ENCODE measurements at regions not wholly inside any gene's neighbourhood (a gene's known extent, or its start where the extent isn't known, plus 50 kb on each side); places are given as distances from the start of the nearest gene placed in this dataset. TPM values are rescaled to one million over a fixed set of nuclear protein-coding genes. Genes with fewer than 3 reads are reported as not detected.
"Not testable (repeated sequence)": the region's sequence is repeated elsewhere in the genome, so short reads cannot be mapped to it uniquely, and the experiment has no call there.

DNA sequence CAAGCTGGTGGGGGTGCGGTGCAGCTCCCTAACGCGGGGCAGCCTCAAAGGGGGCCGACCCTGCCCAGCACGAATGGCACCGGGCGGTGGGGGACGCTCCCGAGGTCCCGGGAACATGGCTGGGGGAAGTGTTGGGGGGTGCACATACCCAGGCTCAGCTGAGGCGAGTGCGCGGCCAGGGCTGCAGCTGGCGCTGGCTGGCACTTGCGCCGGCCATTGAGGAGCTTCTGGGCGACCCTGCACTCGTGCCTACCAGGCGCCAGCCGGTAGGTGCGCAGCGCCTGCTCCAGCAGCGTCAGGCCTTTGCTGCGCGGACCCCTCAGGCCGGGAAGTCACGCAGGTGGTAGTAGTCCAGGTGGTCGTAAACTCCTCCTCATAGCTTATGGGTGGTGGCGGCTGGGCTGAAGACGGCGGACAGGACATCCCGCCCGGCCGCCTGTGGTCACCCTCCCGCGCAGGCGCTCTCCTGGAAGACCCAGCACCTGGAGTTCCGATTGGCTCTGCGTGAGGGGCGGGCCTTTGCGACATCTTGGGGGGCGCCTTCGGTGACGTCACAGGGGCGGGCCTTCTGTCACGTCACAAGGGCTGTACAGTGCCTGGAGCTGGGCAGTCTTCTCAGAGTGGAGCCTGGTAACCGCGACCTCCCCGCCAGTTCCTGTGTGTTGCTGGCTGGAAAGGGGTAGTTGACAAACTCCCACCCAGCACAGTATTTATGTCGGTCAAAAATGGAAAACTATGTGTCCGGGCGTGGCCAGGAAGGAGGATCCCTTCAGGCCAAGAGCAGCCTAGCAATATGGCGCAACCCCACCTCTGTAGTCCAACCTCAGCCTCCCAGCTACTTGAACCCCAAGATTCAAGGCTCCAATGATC is 74.5 kb upstream of the ERV3-1 start:
- not testable (repeated sequence) for H3K27me3 ChIP-seq (ENCODE audit: control insufficient read depth, insufficient read depth, low read length); H3K4me1 ChIP-seq (ENCODE audit: control insufficient read depth, insufficient read depth, low read length); H3K36me3 ChIP-seq (ENCODE audit: control insufficient read depth, insufficient read depth, low read length); H3K9me3 ChIP-seq (ENCODE audit: control insufficient read depth, insufficient read depth, low read length)
- peak; percentile 69 to 98 (median 86) for DNase-seq (ENCODE audit: low read depth in 4 of 6, low spot score in 6 of 6)
- WGBS (ENCODE audit: insufficient coverage), result 0% methylated on average over 39 of the region's 53 CpGs
- Histone ChIP-seq H3K4me3 (ENCODE audit: low read depth, low read length) (peak overlapping the region; percentile 62), H3K27ac (ENCODE audit: low read depth, low read length) (peak overlapping the region; percentile 47)

DNA sequence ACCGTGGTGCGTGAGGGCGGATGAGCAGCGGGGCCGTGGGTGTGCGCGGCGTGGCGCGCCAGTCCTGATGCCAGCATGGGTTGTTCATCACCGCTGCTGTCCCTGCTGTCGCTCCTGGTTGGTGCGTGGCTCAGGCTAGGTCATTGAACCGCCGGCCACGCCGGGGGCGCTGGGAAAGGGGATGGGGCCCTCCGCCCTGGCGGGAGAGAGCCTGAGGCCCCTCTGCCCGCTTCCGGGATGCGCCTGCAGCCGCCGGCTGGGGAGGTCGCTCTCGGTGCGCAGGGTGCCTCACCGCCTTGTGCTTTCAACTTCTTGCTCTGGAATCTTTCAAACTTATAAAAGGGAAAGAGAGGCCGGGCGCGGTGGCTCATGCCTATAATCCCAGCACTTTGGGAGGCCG is 68.5 kb upstream of the ERV3-1 start:
- not testable (repeated sequence) for H3K36me3 ChIP-seq (ENCODE audit: control insufficient read depth, insufficient read depth, low read length); H3K9me3 ChIP-seq (ENCODE audit: control insufficient read depth, insufficient read depth, low read length); H3K4me1 ChIP-seq (ENCODE audit: control insufficient read depth, insufficient read depth, low read length); H3K27ac ChIP-seq (ENCODE audit: low read depth, low read length); H3K27me3 ChIP-seq (ENCODE audit: control insufficient read depth, insufficient read depth, low read length); H3K4me3 ChIP-seq (ENCODE audit: low read depth, low read length); DNase-seq (ENCODE audit: low read depth in 4 of 6, low spot score in 6 of 6)
- no CpG with 5 or more reads among the region's 33 CpGs for WGBS (ENCODE audit: insufficient coverage)

DNA sequence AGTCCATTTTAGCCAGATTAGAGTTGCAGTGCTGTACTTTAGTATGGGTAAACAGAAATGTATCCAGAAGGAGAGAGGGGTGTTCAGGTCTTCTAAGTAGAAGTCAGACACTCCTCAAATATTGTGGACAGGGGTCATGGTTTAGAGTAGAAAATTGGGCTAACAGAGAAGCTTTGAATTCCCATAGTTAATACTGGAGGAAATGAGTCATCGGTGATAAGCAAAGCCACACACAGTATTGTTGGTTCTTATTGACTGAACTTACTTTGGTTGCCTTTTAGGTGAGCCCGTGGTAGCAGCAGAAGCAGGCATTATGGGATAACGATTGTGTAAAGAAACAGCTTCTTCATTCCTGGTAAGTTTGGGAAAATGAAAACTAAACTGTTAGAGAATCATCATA is 66.7 kb upstream of the ERV3-1 start:
- H3K27ac ChIP-seq (ENCODE audit: low read depth, low read length); H3K27me3 ChIP-seq (ENCODE audit: control insufficient read depth, insufficient read depth, low read length); H3K4me1 ChIP-seq (ENCODE audit: control insufficient read depth, insufficient read depth, low read length); DNase-seq (ENCODE audit: low read depth in 4 of 6, low spot score in 6 of 6); H3K9me3 ChIP-seq (ENCODE audit: control insufficient read depth, insufficient read depth, low read length); H3K4me3 ChIP-seq (ENCODE audit: low read depth, low read length): not testable (repeated sequence)
- H3K36me3 ChIP-seq (ENCODE audit: control insufficient read depth, insufficient read depth, low read length), result peaks cover 10% of the 10 kb centered on the region
- WGBS (ENCODE audit: insufficient coverage), result no CpG with 5 or more reads among the region's 3 CpGs

DNA sequence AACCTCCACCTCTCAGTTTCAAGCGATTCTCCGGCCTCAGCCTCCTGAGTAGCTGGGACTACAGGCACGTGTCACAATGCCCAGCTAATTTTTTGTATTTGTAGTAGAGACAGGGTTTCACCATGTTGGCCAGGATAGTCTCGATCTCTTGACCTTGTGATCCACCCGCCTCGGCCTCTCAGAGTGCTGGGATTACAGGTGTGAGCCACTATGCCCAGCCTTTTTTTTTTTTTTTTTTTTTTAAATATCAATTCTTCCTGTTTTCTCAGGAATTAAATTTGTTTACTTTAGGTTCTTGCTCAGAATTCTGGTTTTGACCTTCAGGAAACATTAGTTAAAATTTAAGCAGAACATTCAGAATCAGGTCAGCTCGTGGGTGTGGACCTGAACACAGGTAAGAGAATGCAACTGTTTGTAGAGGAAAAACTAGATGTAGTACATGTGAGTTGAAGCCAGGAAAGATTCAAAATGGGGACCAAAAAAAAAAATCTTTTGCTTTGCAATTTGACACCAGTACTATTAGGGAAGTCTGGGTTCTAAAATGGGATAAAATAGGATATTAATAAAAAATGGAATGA is 65.5 kb upstream of the ERV3-1 start:
- 100% methylated on average over 3 of the region's 7 CpGs for WGBS (ENCODE audit: insufficient coverage)
- H3K4me1 ChIP-seq (ENCODE audit: control insufficient read depth, insufficient read depth, low read length); H3K27me3 ChIP-seq (ENCODE audit: control insufficient read depth, insufficient read depth, low read length); H3K4me3 ChIP-seq (ENCODE audit: low read depth, low read length); DNase-seq (ENCODE audit: low read depth in 4 of 6, low spot score in 6 of 6); H3K9me3 ChIP-seq (ENCODE audit: control insufficient read depth, insufficient read depth, low read length); H3K27ac ChIP-seq (ENCODE audit: low read depth, low read length): not testable (repeated sequence)
- peaks cover 10% of the 10 kb centered on the region for H3K36me3 ChIP-seq (ENCODE audit: control insufficient read depth, insufficient read depth, low read length)

DNA sequence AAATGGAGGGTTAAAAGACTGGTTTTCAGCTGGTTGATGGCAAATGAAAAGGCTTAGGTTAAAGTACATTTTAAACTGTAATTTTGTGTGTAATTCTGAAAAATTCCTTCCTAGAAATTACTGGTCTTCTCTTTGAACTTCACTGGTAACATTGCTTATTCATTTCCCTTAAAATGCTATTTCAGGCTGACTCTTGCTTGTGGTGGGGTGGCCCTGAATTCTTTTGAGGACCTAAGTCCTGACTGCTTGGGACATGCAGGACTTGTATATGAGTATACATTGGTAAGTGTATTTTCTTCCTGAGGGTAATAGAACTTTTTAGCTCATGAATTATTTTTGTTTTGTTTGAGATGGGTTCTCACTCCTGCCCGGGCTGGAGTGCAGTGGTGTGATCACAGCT is 63.0 kb upstream of the ERV3-1 start:
- H3K9me3 ChIP-seq (ENCODE audit: control insufficient read depth, insufficient read depth, low read length); H3K4me1 ChIP-seq (ENCODE audit: control insufficient read depth, insufficient read depth, low read length); H3K27me3 ChIP-seq (ENCODE audit: control insufficient read depth, insufficient read depth, low read length); H3K36me3 ChIP-seq (ENCODE audit: control insufficient read depth, insufficient read depth, low read length); H3K4me3 ChIP-seq (ENCODE audit: low read depth, low read length); H3K27ac ChIP-seq (ENCODE audit: low read depth, low read length); DNase-seq (ENCODE audit: low read depth in 4 of 6, low spot score in 6 of 6): not testable (repeated sequence)
- 100% methylated on average over 1 of the region's 1 CpG for WGBS (ENCODE audit: insufficient coverage)

DNA sequence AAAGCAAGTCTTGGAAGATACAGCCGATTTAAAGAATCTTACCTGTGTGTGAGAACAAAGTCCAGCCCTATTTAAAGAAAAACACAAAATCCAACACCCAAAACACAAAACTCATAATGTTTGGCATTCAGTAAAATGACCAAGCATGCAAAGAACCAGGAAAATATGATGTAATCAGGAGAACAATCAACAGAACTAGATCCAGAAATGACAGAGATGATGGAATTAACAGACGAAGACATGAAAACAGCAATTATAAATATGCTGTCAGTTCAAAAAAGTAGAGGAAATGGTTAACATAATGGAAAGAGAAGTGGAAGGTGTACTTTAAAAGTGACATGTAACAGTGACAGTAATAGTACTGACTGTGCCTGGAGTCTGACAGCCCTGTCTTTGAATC is 56.1 kb upstream of the ERV3-1 start:
- not testable (repeated sequence) for H3K27me3 ChIP-seq (ENCODE audit: control insufficient read depth, insufficient read depth, low read length); H3K36me3 ChIP-seq (ENCODE audit: control insufficient read depth, insufficient read depth, low read length); H3K4me3 ChIP-seq (ENCODE audit: low read depth, low read length); DNase-seq (ENCODE audit: low read depth in 4 of 6, low spot score in 6 of 6); H3K9me3 ChIP-seq (ENCODE audit: control insufficient read depth, insufficient read depth, low read length); H3K27ac ChIP-seq (ENCODE audit: low read depth, low read length); H3K4me1 ChIP-seq (ENCODE audit: control insufficient read depth, insufficient read depth, low read length)
- no CpG with 5 or more reads among the region's 2 CpGs for WGBS (ENCODE audit: insufficient coverage)

DNA sequence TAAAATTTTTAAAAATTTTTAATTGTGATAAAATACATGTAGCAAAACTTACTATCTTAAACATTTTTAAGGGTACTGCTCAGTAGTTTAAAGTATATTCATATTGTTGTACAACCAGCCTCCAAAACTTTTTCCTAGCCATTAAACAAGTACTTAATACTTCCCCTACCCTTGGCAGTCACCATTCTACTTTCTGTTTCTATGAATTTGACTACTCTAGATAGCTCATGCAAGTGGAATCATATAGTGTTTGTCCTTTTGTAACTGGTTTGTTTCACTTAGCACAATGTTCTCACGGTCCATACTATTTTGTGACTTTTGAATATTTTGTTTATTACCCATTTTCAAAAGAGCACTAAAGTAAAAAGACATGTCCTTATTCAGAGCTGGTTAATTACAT is 52.8 kb upstream of the ERV3-1 start:
- not testable (repeated sequence) for H3K4me1 ChIP-seq (ENCODE audit: control insufficient read depth, insufficient read depth, low read length); H3K27me3 ChIP-seq (ENCODE audit: control insufficient read depth, insufficient read depth, low read length); H3K9me3 ChIP-seq (ENCODE audit: control insufficient read depth, insufficient read depth, low read length); DNase-seq (ENCODE audit: low read depth in 4 of 6, low spot score in 6 of 6); H3K4me3 ChIP-seq (ENCODE audit: low read depth, low read length); H3K27ac ChIP-seq (ENCODE audit: low read depth, low read length); H3K36me3 ChIP-seq (ENCODE audit: control insufficient read depth, insufficient read depth, low read length)
- WGBS (ENCODE audit: insufficient coverage), result no CpG with 5 or more reads among the region's 1 CpG

Small RNA genes in the stretch of these regions (small RNA-seq; reads per million reads assigned to genes)
- gene AC104073.1 (ENCODE audit: low replicate concordance), result not detected
- gene SNORA15B-1 (ENCODE audit: low replicate concordance), result not detected
- gene SNORA22C (ENCODE audit: low replicate concordance), result not detected
